NT2/D1 (cell line): ENCODE measurements at regions not wholly inside any gene's neighbourhood (a gene's known extent, or its start where the extent isn't known, plus 50 kb on each side); places are given as distances from the start of the nearest gene placed in this dataset.

Experiments
- YY1 ChIP-seq: IDR thresholded peaks from 2 replicates; pipeline ENCODE4 v1.6.1; 2011; ENCODE audit not compliant: insufficient read length, insufficient read depth
- ZNF274 ChIP-seq: IDR thresholded peaks from 2 replicates; pipeline ENCODE4 v1.6.1; 2011; ENCODE audit warnings: mild to moderate bottlenecking, low read depth, low read length

DNA sequence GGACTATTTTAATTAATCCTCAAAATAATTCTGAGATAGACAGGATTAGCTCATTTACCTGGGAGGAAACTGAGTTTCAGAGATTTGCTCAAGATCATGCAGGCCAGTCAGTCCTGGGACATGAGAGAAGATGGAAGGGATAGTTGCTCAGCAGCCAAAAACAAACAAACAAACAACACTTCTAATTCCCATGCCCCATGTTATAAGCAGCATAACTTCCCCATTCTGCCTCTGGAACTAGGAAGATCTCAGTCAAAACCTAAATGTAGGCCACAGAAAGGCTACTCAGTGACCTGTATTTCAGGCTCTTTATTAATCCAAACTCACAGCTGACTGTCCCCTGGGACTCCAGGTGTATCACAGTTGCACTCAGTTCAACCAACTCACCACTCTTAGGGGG, 489.2 kb upstream of the NBEA start:
- TF ChIP-seq YY1 (no peak), ZNF274 (no peak)
